Keratinocyte (primary cell): ENCODE measurements at regions not wholly inside any gene's neighbourhood (a gene's known extent, or its start where the extent isn't known, plus 50 kb on each side); places are given as distances from the start of the nearest gene placed in this dataset.

Experiments used
- CTCF ChIP-seq, 3 experiments: IDR thresholded peaks in 1 of 3; conservative IDR thresholded peaks in 1 of 3; optimal IDR thresholded peaks in 1 of 3; 2 replicates in 2 of 3; 3 replicates in 1 of 3; pipeline versions ENCODE3 to v1.5.1; 2011; ENCODE audit warnings: low read length in 3 of 3, mild to moderate bottlenecking in 3 of 3, moderate library complexity in 2 of 3, control low read depth in 1 of 3, inconsistent platforms in 1 of 3; ENCODE audit not compliant: insufficient read depth in 2 of 3; ENCODE audit errors: extremely low read depth in 1 of 3
- EZH2 ChIP-seq: IDR thresholded peaks from one replicate; pipeline ENCODE4 v1.6.1; 2012; ENCODE audit warnings: inconsistent platforms, mild to moderate bottlenecking, low read length, moderate library complexity

- TF ChIP-seq CTCF (optimal IDR thresholded peaks at IDR 0.05 in 1 of 3, IDR thresholded peaks at IDR 0.05 in 1 of 3, conservative IDR thresholded peaks at IDR 0.05 in 1 of 3; ENCODE audit: extremely low read depth in 1 of 3, insufficient read depth in 2 of 3, low read length in 3 of 3) (no peak), EZH2 (no peak)
These were observed 455.2 kb downstream of the PLA2G4A start for GRCh38 chr1:187283984-187284383.
